Stimulated activated CD4-positive, alpha-beta T cell treated with anti-CD3 and anti-CD28 coated beads, Interleukin-12 subunit alpha, Interleukin-12 subunit beta, amount 100 ng/mL, for 48 hours (primary cell): ENCODE measurements at regions not wholly inside any gene's neighbourhood (a gene's known extent, or its start where the extent isn't known, plus 50 kb on each side); places are given as distances from the start of the nearest gene placed in this dataset.
"Not testable (repeated sequence)": the region's sequence is repeated elsewhere in the genome, so short reads cannot be mapped to it uniquely, and the experiment has no call there.

Experiments used
- DNase-seq, 3 donors: peaks; one replicate each; pipeline ENCODE4 v3.0.0-alpha.2; 2020; ENCODE audit warnings: low read depth in 2 of 3, low spot score in 1 of 3

DNA sequence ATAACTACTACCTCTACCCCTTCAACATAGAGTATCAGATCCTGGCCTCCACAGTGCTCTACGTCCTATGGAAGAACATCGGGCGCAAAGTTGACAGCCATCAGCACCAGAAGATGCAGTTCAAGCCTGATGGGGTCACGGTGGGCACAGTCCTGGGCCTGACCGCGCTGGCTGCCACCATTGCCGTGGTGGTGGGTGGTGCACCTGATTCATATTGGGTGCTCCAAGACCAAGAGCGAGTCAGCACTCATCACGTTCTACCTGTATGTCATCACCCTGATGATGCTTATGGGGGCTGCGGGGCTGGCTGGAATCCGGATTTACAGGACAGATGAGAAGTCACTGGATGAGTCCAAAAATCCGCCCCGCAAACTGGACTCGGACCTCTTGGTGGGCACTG lies 846.4 kb downstream of the RPIA start:
- not testable (repeated sequence) for DNase-seq

DNA sequence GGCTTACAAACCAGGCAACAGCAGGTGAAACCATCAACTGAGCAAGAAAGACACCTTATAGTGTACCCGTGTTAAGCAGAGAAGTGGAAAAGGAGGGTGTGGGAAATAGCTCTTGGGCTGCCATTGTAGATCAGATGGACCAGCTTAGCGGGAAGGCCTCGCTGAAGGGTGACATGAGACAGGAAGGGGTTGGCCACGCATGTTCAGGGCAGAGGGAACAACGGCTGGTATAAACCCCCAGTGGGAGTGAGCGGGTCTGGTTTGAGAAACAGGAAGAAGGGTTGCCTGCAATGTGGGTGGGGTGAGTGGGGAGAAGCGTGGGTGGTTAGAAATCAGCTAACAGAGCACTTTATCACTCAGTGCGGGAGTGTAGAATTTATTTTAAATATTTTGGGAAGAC lies 852.6 kb downstream of the RPIA start:
- DNase-seq: not testable (repeated sequence)

DNA sequence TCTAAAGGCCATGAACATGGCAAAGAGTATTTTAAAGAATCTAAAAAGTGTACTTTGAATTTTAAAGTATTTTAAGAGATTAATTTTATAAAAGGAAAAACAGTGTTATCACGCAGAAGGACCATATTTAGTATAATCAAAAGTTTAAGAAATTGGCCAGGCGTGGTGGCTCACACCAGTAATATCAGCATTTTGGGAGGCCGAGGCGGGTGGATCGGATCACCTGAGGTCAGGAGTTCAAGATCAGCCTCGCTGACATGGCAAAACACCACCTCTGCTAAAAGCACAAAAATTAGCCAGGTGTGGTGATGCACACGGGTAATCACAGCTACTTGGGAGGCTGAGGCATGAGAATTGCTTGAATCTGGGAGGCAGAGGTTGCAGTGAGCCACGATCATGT lies 887.7 kb downstream of the RPIA start:
- DNase-seq: not testable (repeated sequence)

DNA sequence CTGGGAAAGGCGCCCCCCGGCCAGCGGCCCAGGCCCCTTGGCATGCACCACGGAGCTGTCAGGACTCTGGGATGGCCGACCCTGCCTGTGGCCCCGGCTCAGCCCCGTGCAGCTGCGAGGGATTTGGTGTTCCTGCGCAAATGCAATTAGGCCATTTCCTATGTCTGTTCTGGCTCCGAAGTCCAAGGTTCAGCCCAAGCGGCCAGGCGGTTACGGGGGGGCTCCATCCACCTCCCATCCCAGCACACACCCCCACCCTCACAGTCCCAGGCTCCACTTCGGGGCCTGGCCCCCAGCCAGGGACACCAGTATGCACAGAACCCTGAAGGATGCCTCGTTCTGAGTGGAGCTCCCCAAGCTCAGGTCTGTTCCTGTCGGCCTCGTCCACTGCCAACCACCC lies 891.3 kb downstream of the RPIA start:
- DNase-seq: not testable (repeated sequence)

DNA sequence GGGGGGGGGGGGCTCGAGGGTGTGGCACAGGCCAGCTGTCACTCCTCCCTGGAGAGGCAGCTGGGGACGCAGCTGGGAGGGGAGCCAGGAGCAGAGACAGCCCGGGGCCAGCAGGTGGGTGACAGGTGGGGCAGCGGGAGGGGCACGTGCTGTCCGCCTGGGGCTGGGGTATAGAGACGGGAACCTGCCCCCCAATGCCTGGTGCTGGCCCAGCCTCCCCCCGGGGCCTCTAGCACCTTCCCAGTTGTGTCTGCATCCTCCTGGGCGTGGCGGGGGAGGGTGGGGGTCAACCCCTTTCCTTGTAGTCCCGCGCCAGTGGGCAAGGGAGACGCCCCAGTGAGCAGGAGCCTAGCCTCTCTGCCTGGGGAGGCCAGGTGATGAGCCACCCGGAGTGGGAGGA lies 892.6 kb downstream of the RPIA start:
- DNase-seq: not testable (repeated sequence)

DNA sequence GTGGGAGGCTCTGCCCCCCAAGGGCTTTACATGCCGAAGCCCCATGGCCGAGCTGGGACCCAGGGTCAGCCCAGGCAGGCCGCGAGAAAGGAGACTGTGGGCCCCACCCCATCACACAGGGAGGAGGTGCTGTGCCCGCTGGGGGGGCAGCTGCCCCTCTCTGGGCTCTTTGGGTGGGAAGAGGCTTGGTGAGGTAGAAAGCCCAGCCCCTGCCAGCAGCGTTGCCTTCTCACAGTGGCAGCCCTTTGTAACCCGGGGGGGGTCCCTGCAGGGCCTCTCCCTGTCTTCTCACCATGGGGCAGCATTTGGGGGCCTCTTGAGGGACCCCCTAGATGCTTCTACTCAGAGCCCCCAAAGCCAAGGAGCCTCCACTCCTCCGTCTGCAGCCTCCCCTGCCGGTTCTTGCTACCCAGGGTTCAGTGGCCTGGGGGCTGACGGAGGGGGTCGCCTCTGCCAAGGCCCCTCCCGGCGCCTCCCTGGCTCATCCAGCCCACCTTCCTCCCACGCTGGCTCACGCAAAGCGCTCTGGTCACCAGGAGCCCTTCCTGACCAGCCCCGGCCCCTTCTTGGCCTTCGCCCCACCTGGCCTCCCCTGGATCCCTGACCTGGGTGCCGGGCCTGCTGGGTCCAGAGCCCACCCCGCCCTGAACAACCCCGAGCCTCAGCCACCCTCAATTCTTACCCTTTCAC lies 893.5 kb downstream of the RPIA start:
- DNase-seq: not testable (repeated sequence)

DNA sequence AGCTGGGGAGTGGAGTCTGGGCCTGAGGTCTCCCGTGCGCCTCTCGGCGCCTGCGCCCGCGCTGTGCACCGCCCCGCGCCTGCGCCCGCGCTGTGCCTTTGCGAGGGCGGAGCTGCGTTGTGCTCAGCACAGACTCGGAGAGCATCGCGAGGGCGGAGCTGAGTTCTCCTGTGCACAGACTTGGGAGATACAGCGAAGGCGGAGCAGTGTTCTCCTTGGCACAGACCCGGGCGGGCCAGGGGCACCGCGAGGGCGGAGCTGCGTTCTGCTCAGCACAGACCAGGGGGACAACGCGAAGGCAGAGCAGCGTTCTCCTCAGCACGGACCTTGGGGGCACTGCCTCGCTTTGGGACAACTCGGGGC lies 894.1 kb downstream of the RPIA start:
- DNase-seq: peak in 1 of 3 donors; percentile 12

DNA sequence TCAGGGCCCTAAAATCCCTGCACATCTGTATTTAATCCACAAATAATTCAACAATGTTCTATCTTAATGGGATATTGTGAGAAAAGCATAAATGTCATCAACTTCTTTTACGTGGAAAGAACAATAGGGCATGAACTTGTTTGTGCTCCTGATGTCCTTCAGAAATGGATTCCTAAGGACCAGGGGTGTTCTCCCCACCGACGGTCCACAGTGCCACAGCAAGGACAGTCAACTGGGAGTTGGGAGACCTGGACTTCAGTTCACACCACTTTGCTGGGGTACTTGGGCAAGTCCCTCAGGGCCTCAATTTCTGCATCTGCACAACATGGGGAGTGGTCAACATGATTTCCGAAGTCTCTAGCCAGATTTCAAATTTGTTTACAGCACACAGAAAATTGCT lies 908.4 kb downstream of the RPIA start:
- not testable (repeated sequence) for DNase-seq

DNA sequence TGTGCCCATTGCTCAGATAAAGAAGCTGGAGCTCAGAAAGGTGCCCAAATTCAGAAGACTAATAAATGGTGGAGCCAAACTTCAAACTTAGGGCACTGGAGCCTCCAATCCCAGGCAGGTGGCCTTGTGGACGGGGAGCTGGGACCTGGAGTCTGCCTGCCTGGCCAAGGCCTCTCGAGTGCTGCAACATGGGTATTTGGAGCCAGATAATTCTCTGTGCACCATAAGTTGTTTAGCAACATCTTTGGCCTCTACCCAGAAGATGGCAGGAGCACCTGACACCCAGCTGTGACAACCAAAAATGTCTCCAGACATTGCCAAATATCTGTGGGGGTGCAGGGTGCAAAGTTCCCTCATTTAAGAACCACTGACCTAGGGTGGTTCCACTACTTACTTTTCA lies 915.0 kb downstream of the RPIA start:
- DNase-seq: not testable (repeated sequence)

DNA sequence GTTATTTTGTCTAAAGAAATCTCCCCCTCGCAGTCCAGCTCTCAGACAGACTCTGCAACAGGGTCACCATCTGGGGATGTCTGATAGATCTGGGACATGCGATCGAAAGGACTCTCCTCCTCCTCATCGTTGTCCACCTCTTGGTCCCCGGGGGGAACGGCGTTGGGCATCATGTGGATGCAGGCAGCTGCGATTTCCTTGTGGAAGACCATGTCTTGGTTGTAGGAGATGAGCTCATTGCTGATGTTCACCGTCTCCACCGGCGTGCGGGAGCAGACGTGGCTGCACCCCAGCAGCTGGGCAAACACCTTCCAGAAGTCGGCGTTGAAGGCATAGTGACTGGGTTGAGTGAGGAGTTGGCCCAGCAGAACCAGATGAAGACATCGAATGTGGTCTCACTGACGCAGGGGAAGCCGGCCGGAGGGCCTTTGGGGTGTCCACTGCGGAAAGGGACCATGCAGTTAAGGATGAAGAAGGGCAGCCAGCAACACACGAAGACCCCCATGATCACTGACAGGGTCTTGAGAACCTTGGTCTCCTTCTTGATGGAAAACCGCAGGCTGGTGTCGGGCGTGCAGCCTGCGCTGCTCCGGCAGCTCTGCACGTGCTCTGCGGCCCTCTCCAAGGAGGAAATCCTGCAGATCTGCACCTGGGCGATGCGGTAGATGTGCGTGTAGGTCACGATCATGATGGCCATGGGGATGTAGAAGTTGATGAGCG lies 918.9 kb downstream of the RPIA start:
- DNase-seq: not testable (repeated sequence)

DNA sequence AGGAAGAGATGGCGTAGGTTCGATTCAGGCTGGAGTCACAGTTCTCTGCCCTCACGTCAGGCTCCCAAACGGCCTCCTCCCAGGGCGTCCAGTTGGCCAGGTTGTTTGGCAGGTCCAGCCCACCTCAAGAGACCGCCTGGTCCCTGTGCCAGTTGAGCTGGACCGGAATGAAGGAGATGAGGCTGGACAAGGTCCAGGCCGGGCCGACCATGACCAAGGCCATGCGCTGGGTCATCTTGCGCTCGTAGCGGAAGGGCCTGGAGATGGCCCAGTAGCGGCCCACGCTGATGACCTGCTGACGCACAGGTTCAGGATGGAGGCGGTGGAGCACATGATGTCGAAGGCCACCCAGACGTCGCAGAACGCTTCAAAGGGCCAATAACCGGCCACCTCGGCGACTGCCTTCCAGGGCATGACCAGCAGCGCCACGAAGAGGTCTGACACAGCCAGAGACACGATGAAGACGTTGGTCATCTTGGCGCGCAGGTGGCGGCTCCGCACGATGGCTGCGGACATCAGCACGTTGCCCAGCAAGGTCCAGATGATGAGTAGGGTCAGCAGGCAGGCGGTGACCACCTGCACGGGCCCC lies 919.5 kb downstream of the RPIA start:
- not testable (repeated sequence) for DNase-seq

DNA sequence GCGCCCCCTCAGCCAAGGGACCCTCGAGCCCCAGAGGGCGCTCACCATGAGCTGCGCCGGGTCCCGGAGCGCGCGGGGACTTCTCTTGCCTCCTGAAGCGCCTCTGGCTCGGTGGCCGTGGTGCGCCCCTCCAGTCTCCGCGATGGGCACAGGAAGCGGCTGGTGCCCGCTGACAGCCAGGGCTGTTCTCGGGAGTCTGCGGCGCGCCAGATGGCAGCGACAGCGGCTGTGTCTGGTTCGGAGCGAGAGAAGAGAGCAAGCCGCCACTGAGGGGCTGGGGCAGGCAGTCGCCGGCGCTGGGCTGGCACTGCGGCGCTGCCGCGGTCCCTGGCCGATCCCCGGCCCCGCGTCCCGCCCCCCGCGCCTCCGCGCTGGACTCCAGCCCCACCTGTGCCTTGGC lies 920.2 kb downstream of the RPIA start:
- not testable (repeated sequence) for DNase-seq

DNA sequence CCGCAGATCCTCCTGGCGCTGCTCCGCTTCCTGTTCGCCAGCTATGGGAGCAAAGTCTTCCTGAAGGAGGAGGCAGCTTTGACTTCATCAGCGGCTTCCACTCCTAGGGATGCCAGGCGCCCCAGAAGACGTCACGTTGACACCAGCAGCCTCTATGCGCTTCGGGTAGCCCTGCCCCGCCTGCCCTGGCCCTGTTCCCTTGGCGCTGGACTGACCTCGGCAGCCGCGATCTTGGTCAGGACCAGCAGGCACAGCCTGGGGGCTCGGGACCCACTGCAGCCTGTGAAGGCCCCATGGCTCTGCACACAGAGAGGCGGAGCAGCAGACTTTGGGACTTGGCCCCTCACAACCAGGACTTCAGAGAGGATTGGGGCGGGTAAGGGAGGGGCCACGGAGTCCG lies 957.8 kb downstream of the RPIA start:
- not testable (repeated sequence) for DNase-seq

DNA sequence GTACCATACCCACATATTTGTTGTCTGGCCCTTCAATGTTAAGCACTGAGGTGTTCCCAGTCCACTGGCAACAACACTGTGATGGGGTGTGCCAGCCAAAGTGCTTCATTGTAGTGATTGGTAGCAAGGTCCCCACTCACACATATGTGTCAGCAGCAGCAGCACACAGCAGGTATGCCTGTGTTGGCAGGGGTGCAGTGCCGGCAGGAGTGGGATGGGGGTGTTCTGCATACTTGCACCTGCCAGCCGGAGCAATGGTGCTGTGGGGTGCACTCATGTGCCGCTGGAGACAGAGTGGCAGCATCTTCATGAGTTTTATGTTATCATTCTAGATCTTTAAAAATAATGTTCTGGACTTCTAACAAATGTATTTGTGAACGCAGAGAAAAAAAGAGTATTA lies 987.8 kb downstream of the RPIA start:
- not testable (repeated sequence) for DNase-seq
